Keratinocyte (primary cell): ENCODE measurements at regions not wholly inside any gene's neighbourhood (a gene's known extent, or its start where the extent isn't known, plus 50 kb on each side); places are given as distances from the start of the nearest gene placed in this dataset.

Experiments used
- EZH2 ChIP-seq: IDR thresholded peaks from one replicate; pipeline ENCODE4 v1.6.1; 2012; ENCODE audit warnings: inconsistent platforms, mild to moderate bottlenecking, low read length, moderate library complexity
- TF ChIP-seq, protein P1 (sequence below), 3 experiments: IDR thresholded peaks in 1 of 3; conservative IDR thresholded peaks in 1 of 3; optimal IDR thresholded peaks in 1 of 3; 2 replicates in 2 of 3; 3 replicates in 1 of 3; pipeline versions ENCODE3 to v1.5.1; 2011; ENCODE audit warnings: low read length in 3 of 3, mild to moderate bottlenecking in 3 of 3, moderate library complexity in 2 of 3, control low read depth in 1 of 3, inconsistent platforms in 1 of 3; ENCODE audit not compliant: insufficient read depth in 2 of 3; ENCODE audit errors: extremely low read depth in 1 of 3

DNA sequence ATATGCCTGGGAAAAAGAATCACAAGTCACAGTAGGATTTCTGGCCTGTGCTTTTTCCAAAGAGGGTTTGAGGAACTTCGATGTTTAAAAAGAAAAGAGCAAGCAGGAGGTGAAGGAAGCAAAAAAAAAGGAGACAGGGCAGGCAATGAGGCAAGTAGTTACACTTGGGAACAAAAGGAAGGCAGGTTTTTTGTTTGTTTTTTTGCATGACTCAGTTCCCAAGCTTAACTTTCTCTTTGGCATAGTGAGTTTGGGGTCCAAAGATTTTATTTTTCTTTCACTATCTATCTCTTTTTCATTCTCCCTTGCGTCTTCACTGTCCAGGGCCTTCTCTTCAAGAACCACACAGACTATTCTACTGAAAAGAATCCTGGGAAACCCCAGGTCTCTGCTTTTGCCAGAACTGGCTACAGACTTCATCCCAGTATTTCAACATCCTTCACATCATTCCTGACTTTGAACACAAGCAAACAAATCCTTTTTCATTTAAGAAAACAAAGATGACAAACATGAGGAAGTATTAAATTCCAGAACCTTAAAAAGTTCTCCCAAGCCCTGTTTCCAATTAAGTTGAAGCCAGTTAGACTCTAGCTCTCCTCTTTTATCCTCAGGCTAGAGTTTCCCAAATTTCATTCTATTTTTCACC, 210.7 kb upstream of the RND3 start:
- TF ChIP-seq, protein P1, sequence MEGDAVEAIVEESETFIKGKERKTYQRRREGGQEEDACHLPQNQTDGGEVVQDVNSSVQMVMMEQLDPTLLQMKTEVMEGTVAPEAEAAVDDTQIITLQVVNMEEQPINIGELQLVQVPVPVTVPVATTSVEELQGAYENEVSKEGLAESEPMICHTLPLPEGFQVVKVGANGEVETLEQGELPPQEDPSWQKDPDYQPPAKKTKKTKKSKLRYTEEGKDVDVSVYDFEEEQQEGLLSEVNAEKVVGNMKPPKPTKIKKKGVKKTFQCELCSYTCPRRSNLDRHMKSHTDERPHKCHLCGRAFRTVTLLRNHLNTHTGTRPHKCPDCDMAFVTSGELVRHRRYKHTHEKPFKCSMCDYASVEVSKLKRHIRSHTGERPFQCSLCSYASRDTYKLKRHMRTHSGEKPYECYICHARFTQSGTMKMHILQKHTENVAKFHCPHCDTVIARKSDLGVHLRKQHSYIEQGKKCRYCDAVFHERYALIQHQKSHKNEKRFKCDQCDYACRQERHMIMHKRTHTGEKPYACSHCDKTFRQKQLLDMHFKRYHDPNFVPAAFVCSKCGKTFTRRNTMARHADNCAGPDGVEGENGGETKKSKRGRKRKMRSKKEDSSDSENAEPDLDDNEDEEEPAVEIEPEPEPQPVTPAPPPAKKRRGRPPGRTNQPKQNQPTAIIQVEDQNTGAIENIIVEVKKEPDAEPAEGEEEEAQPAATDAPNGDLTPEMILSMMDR (optimal IDR thresholded peaks at IDR 0.05 in 1 of 3, IDR thresholded peaks at IDR 0.05 in 1 of 3, conservative IDR thresholded peaks at IDR 0.05 in 1 of 3; ENCODE audit: extremely low read depth in 1 of 3, insufficient read depth in 2 of 3, low read length in 3 of 3), result no peak
- no peak for TF ChIP-seq EZH2
